Progenitor cell of endocrine pancreas (in vitro differentiated cells): ENCODE measurements at regions not wholly inside any gene's neighbourhood (a gene's known extent, or its start where the extent isn't known, plus 50 kb on each side); places are given as distances from the start of the nearest gene placed in this dataset.

Experiments
- DNase-seq: peaks from one replicate; pipeline ENCODE4 v3.0.0; 2021; ENCODE audit warnings: low spot score; ENCODE audit not compliant: unreplicated experiment
- H3K27ac Mint-ChIP-seq: 2 replicates; pipeline ENCODE4 v1.8.0; 2021; ENCODE audit warnings: mild to moderate bottlenecking, moderate library complexity, mixed read lengths
- H3K27me3 Mint-ChIP-seq: 2 replicates; pipeline ENCODE4 v1.8.0; 2021; ENCODE audit warnings: mixed read lengths
- H3K36me3 Mint-ChIP-seq: 2 replicates; pipeline ENCODE4 v1.8.0; 2022; ENCODE audit warnings: mixed read lengths; ENCODE audit not compliant: insufficient read depth
- H3K4me1 Mint-ChIP-seq: 2 replicates; pipeline ENCODE4 v1.8.0; 2021; ENCODE audit warnings: low read depth, mixed read lengths
- H3K4me3 Mint-ChIP-seq: 2 replicates; pipeline ENCODE4 v1.8.0; 2021; ENCODE audit warnings: low read depth, mild to moderate bottlenecking, moderate library complexity, mixed read lengths
- H3K9me3 Mint-ChIP-seq: 2 replicates; pipeline ENCODE4 v1.8.0; 2021; ENCODE audit warnings: low read depth, mixed read lengths
- CTCF ChIP-seq: fragments of 200-600 bp; sonication (generic); IDR thresholded peaks from one replicate; pipeline ENCODE4 v1.5.0; 2021; ENCODE audit warnings: antibody characterized with exemption, mild to moderate bottlenecking; ENCODE audit not compliant: unreplicated experiment

- no peaks in the 10 kb centered on the region for H3K27me3 Mint-ChIP-seq
- H3K9me3 Mint-ChIP-seq: peaks cover 4% of the 10 kb centered on the region
- TF ChIP-seq CTCF: no peak
- H3K36me3 Mint-ChIP-seq: no peaks in the 10 kb centered on the region
- no peak overlapping the region for H3K4me3 Mint-ChIP-seq
- H3K4me1 Mint-ChIP-seq: no peaks in the 10 kb centered on the region
- no peak for DNase-seq
- H3K27ac Mint-ChIP-seq: no peak overlapping the region
These were observed 294.0 kb upstream of the UGT8 start for GRCh38 chr4:114304567-114304966.

- no peak for DNase-seq
These were observed 291.7 kb upstream of the UGT8 start for GRCh38 chr4:114306946-114307345.

GRCh38 chr4:114310296-114310925, 288.2 kb upstream of the UGT8 start:
- H3K9me3 Mint-ChIP-seq: peaks cover 12% of the 10 kb centered on the region
- H3K27ac Mint-ChIP-seq: no peak overlapping the region
- H3K4me1 Mint-ChIP-seq: peaks cover 3% of the 10 kb centered on the region
- no peaks in the 10 kb centered on the region for H3K27me3 Mint-ChIP-seq
- H3K36me3 Mint-ChIP-seq: no peaks in the 10 kb centered on the region
- no peak for DNase-seq
- TF ChIP-seq CTCF: no peak
- H3K4me3 Mint-ChIP-seq: no peak overlapping the region

More at GRCh38 chr4:114306946-114307345, 291.7 kb upstream of the UGT8 start:
- Mint-ChIP-seq H3K9me3 (peaks cover 4% of the 10 kb centered on the region), H3K4me3 (no peak overlapping the region), H3K36me3 (no peaks in the 10 kb centered on the region), H3K27ac (no peak overlapping the region), H3K4me1 (no peaks in the 10 kb centered on the region), H3K27me3 (no peaks in the 10 kb centered on the region)
- TF ChIP-seq CTCF: no peak

- H3K27me3 Mint-ChIP-seq: no peaks in the 10 kb centered on the region
- H3K9me3 Mint-ChIP-seq: peaks cover 12% of the 10 kb centered on the region
- no peak for DNase-seq
- no peak overlapping the region for H3K4me3 Mint-ChIP-seq
- H3K36me3 Mint-ChIP-seq: no peaks in the 10 kb centered on the region
- no peak overlapping the region for H3K27ac Mint-ChIP-seq
- peaks cover 3% of the 10 kb centered on the region for H3K4me1 Mint-ChIP-seq
- no peak for TF ChIP-seq CTCF
These were observed 286.8 kb upstream of the UGT8 start for GRCh38 chr4:114311787-114312186.

- peaks cover 3% of the 10 kb centered on the region for H3K4me1 Mint-ChIP-seq
- peaks cover 12% of the 10 kb centered on the region for H3K9me3 Mint-ChIP-seq
- H3K27ac Mint-ChIP-seq: no peak overlapping the region
- H3K4me3 Mint-ChIP-seq: no peak overlapping the region
- H3K27me3 Mint-ChIP-seq: no peaks in the 10 kb centered on the region
- no peak for TF ChIP-seq CTCF
- no peaks in the 10 kb centered on the region for H3K36me3 Mint-ChIP-seq
- no peak for DNase-seq
These were observed 286.3 kb upstream of the UGT8 start for GRCh38 chr4:114312338-114312737.
